ENCODE measurements at regions not wholly inside any gene's neighbourhood (a gene's known extent, or its start where the extent isn't known, plus 50 kb on each side); places are given as distances from the start of the nearest gene placed in this dataset.

DNA sequence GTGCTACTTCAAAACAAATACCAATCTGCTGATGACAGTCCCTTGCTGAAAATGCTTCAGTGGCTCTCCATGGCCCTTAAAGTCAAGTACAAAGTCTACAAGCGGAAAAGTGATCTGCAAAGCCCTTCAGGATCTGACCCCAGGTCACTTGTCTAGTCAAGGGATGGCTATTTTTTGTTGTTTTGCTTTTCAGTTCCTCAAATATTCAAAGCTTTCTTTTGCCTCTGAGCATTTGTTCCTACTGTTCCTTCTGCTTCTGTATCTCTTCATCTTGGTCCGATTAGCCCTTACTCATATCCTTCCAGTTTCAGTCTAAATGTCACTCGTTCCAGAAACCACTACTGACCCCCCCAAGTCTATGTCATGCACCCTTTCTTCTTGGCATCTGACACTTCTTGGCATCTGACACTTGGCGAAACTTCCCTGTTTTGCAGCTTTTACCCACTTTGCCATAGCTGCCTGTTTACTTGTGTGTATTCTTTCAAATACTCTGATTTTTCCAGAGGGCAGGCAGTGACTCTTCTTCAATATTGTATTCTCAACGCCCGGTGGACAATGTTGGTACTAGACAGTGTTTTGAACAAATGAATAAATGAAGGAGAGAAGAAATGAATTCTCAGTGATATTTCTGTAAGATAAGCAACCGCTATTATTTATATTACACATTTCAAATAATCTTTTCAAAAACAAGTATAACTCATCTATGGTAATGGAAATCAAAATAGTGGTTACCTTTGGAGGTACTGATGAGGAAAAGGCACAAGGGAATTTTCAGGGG lies 175.9 kb upstream of the FN1 start:
- no peaks in the 10 kb centered on the region for H3K4me1 Mint-ChIP-seq
- no peaks in the 10 kb centered on the region for H3K27me3 Mint-ChIP-seq
- no peak overlapping the region for H3K27ac Mint-ChIP-seq
- H3K9me3 Mint-ChIP-seq: no peaks in the 10 kb centered on the region
- H3K36me3 Mint-ChIP-seq: no peaks in the 10 kb centered on the region
- H3K4me3 Mint-ChIP-seq: no peak overlapping the region

- Mint-ChIP-seq H3K4me1 (no peaks in the 10 kb centered on the region), H3K27me3 (no peaks in the 10 kb centered on the region), H3K9me3 (no peaks in the 10 kb centered on the region), H3K4me3 (no peak overlapping the region), H3K27ac (no peak overlapping the region), H3K36me3 (no peaks in the 10 kb centered on the region)
Observed at GRCh38 chr2:215609089-215610032, 173.5 kb upstream of the FN1 start.

DNA sequence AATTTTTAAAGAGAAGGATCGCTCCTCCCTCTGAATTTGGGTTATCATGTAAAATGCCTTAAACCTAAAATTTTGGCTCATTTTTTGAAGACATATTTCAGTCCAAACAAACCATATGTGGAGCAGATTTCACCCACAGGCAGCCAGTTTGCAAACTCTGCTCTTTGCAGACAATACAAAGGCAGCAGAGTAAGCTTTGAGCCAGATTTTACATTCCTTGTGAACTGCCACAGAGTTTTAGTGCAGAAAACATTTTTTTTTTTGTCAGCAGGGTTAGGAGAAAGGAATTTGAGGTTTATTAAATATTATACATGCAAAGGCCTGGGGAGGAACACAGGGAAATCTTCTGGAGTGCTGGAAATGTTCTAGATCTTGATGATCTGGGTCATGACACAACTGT lies 171.9 kb upstream of the FN1 start:
- H3K4me1 Mint-ChIP-seq: no peaks in the 10 kb centered on the region
- H3K36me3 Mint-ChIP-seq: no peaks in the 10 kb centered on the region
- H3K9me3 Mint-ChIP-seq: no peaks in the 10 kb centered on the region
- no peak overlapping the region for H3K4me3 Mint-ChIP-seq
- H3K27ac Mint-ChIP-seq: no peak overlapping the region
- H3K27me3 Mint-ChIP-seq: no peaks in the 10 kb centered on the region

- Mint-ChIP-seq H3K4me1 (no peaks in the 10 kb centered on the region), H3K36me3 (no peaks in the 10 kb centered on the region), H3K27ac (no peak overlapping the region), H3K27me3 (peaks cover 2% of the 10 kb centered on the region), H3K9me3 (no peaks in the 10 kb centered on the region), H3K4me3 (no peak overlapping the region)
Observed at GRCh38 chr2:215606219-215606618, 170.4 kb upstream of the FN1 start.

DNA sequence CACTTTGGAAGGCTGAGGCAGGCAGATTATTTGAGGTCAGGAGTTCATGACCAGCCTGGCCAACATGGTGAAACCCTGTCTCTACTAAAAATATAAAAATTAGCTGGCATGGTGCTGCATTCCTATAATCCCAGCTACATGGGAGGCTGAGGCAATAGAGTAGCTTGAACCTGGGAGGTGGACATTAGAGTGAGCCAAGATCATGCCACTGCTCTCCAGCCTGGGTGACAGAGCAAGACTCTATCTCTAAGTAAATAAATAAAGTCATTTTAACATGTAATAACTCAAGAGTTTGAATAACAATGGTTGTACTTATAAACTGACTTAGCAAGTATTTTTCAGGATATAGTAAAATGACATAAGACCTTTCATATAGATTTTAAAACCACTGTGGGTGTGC lies 169.3 kb upstream of the FN1 start:
- Mint-ChIP-seq H3K4me1 (no peaks in the 10 kb centered on the region), H3K36me3 (no peaks in the 10 kb centered on the region), H3K9me3 (no peaks in the 10 kb centered on the region), H3K4me3 (no peak overlapping the region), H3K27ac (no peak overlapping the region), H3K27me3 (peaks cover 2% of the 10 kb centered on the region)

GRCh38 chr2:215604606-215605005 lies 168.7 kb upstream of the FN1 start:
- no peaks in the 10 kb centered on the region for H3K9me3 Mint-ChIP-seq
- peaks cover 2% of the 10 kb centered on the region for H3K27me3 Mint-ChIP-seq
- H3K36me3 Mint-ChIP-seq: no peaks in the 10 kb centered on the region
- H3K27ac Mint-ChIP-seq: no peak overlapping the region
- H3K4me1 Mint-ChIP-seq: no peaks in the 10 kb centered on the region
- no peak overlapping the region for H3K4me3 Mint-ChIP-seq

GRCh38 chr2:215603440-215603839 lies 167.6 kb upstream of the FN1 start:
- H3K27ac Mint-ChIP-seq: no peak overlapping the region
- H3K4me3 Mint-ChIP-seq: no peak overlapping the region
- H3K27me3 Mint-ChIP-seq: peaks cover 2% of the 10 kb centered on the region
- no peaks in the 10 kb centered on the region for H3K36me3 Mint-ChIP-seq
- no peaks in the 10 kb centered on the region for H3K4me1 Mint-ChIP-seq
- no peaks in the 10 kb centered on the region for H3K9me3 Mint-ChIP-seq

- no peak overlapping the region for H3K27ac Mint-ChIP-seq
- no peaks in the 10 kb centered on the region for H3K4me1 Mint-ChIP-seq
- H3K9me3 Mint-ChIP-seq: no peaks in the 10 kb centered on the region
- no peaks in the 10 kb centered on the region for H3K36me3 Mint-ChIP-seq
- no peak overlapping the region for H3K4me3 Mint-ChIP-seq
- H3K27me3 Mint-ChIP-seq: peaks cover 2% of the 10 kb centered on the region
Observed at GRCh38 chr2:215602997-215603396, 167.1 kb upstream of the FN1 start.

GRCh38 chr2:215601990-215602721 lies 166.3 kb upstream of the FN1 start:
- peaks cover 2% of the 10 kb centered on the region for H3K27me3 Mint-ChIP-seq
- no peaks in the 10 kb centered on the region for H3K36me3 Mint-ChIP-seq
- H3K9me3 Mint-ChIP-seq: no peaks in the 10 kb centered on the region
- no peak overlapping the region for H3K27ac Mint-ChIP-seq
- no peaks in the 10 kb centered on the region for H3K4me1 Mint-ChIP-seq
- no peak overlapping the region for H3K4me3 Mint-ChIP-seq

- no peaks in the 10 kb centered on the region for H3K36me3 Mint-ChIP-seq
- H3K27ac Mint-ChIP-seq: no peak overlapping the region
- H3K4me3 Mint-ChIP-seq: no peak overlapping the region
- peaks cover 2% of the 10 kb centered on the region for H3K27me3 Mint-ChIP-seq
- no peaks in the 10 kb centered on the region for H3K4me1 Mint-ChIP-seq
- H3K9me3 Mint-ChIP-seq: no peaks in the 10 kb centered on the region
Observed at GRCh38 chr2:215601526-215601925, 165.7 kb upstream of the FN1 start.

DNA sequence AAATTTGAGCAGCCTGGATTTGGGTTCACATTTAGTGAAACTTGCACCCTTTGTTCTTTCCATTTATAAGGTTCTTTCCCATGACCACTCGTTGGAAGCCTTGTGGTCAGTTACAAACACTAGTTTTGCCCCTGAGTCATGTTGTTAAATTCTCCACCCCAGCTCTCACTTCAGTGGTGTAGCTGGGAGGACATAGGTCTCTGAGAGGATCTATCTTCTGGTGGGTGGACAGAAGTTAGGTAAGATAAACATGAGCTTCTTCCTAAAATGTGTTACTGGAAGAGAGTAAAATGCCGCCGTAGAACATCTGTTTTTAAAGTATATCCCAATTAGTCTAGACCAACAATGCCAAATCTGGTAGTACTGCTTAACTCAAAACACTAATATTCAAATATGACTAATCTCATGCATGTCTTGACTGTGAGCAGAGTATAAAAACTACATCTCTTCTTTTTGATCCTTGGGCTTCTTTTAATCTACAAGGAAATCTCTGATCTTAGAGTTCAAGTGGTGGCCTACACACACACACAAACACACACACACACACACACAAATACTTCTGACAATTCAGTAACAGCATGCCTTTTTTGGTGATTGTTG lies 162.6 kb upstream of the FN1 start:
- no peaks in the 10 kb centered on the region for H3K9me3 Mint-ChIP-seq
- H3K36me3 Mint-ChIP-seq: no peaks in the 10 kb centered on the region
- peaks cover 2% of the 10 kb centered on the region for H3K27me3 Mint-ChIP-seq
- H3K27ac Mint-ChIP-seq: no peak overlapping the region
- H3K4me1 Mint-ChIP-seq: no peaks in the 10 kb centered on the region
- no peak overlapping the region for H3K4me3 Mint-ChIP-seq

DNA sequence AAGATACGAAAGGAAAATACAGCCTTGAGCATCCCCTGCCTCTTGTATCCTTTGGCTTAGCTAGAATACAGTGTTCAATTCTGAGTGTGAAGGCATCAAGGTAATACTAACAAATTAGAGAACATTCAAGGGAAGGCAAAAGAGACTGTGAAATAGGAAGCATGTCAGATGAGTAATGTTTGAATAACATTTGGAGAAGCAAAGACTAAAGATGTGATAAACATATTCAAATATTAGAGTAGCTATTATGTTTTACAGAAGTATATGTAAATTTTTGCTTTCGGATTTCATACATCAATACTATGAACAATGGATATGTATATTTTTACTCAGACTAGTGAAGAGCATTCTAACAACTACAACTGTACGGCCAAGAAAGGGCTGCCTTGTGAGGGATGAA lies 161.7 kb upstream of the FN1 start:
- Mint-ChIP-seq H3K36me3 (no peaks in the 10 kb centered on the region), H3K4me3 (no peak overlapping the region), H3K27me3 (peaks cover 2% of the 10 kb centered on the region), H3K27ac (no peak overlapping the region), H3K9me3 (no peaks in the 10 kb centered on the region), H3K4me1 (no peaks in the 10 kb centered on the region)

DNA sequence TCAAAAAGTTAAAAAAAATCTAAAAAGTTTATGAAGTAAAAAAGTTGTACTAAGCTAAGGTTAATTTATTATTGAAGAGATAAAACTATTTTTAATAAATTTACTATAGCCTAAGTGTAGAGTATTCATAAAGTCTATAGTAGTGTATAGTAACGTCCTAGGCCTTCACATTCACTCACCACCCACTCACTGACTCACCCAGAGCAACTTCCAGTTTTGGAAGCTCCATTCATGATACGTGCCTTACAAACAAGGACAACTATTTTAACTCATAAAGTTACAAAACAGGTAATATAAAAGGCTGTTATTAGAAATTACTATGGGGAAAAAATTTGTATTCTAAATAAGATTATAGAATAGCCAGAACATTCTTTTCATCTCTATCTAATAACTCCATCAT lies 158.9 kb upstream of the FN1 start:
- no peaks in the 10 kb centered on the region for H3K9me3 Mint-ChIP-seq
- no peaks in the 10 kb centered on the region for H3K27me3 Mint-ChIP-seq
- no peaks in the 10 kb centered on the region for H3K4me1 Mint-ChIP-seq
- H3K27ac Mint-ChIP-seq: no peak overlapping the region
- H3K4me3 Mint-ChIP-seq: no peak overlapping the region
- H3K36me3 Mint-ChIP-seq: no peaks in the 10 kb centered on the region

DNA sequence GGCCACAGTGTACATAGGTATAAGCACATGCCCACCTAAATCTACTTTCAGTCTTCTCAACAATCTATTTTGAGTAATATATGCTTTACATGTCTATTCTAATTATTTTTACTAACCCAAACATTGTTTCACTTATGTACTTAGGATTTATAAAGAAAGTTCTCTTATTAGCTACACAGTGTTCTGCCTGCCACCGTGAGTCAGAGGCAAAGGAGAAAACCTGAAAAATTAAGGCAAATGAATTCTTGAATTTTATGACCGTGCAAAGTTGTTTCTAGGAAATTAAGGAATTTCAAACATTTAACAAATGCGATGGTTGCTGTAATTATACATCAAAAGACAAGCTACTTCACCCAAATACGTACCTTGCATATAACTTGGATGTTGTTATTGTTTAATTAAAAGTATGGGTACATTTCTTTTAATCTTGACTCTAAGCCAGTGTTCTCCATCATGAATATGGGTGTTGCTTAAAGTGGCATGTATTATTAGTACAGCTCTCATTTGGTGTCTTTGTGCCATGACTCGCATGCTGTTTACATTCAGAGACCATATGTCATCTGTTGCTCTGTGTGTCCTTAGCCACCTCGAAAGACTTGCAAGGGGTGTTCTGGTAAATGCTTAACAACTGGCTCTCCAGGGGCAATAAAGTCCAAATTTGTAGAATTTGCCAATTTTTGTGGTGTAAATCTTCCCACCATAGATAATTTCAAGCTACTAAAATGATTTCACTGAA lies 154.3 kb upstream of the FN1 start:
- Mint-ChIP-seq H3K4me3 (no peak overlapping the region), H3K27ac (no peak overlapping the region), H3K27me3 (no peaks in the 10 kb centered on the region), H3K36me3 (no peaks in the 10 kb centered on the region), H3K9me3 (no peaks in the 10 kb centered on the region), H3K4me1 (no peaks in the 10 kb centered on the region)

DNA sequence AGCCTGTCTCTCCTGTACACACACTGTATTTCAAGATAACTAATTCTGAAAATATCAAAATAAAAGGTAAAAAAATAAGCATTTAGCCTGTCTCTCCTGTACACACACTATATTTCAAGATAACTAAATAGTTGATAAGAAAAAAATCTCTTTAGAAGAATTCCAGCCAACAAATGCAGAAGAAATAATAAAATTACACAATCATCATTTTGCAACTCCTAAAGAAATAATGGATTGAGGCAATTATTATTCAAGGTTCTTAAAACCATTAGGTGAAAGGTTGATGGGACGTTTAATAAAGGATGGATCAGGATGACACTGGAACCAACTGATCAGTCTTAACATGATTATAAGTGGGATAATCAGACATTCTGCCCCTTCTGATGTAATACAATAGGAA lies 148.0 kb upstream of the FN1 start:
- no peaks in the 10 kb centered on the region for H3K4me1 Mint-ChIP-seq
- H3K9me3 Mint-ChIP-seq: no peaks in the 10 kb centered on the region
- no peak overlapping the region for H3K27ac Mint-ChIP-seq
- no peaks in the 10 kb centered on the region for H3K27me3 Mint-ChIP-seq
- no peak overlapping the region for H3K4me3 Mint-ChIP-seq
- no peaks in the 10 kb centered on the region for H3K36me3 Mint-ChIP-seq
